ENCODE measurements at regions not wholly inside any gene's neighbourhood (a gene's known extent, or its start where the extent isn't known, plus 50 kb on each side); places are given as distances from the start of the nearest gene placed in this dataset.

DNA sequence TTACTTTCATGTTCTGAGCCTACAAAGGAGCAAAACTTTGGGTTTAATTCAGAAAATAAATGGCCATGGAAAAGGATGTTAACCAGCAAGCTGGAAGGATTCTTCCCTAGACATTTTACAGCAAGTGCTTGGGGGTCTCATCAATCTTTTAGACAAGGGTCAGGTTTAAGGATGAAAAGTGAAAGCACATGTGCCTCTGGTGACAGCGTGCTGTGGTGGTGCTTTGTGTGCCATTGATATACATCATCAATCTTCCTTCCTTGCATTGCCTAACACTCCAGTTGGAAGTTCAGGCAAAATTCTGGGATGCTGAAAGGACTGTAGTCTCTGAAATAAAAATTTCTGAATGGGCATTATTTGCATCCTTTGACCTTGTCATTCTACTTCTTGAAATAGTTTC lies 171.2 kb downstream of the KCNE4 start:
- no CpG with 5 or more reads among the region's 1 CpG for WGBS (ENCODE audit: insufficient coverage, insufficient read length)
- no peak overlapping the region for H3K27ac ChIP-seq (ENCODE audit: low read length)
- H3K4me3 ChIP-seq (ENCODE audit: low read length): no peak overlapping the region
- H3K9me3 ChIP-seq (ENCODE audit: control insufficient read depth, insufficient read depth, low read length): no peaks in the 10 kb centered on the region
- H3K27me3 ChIP-seq (ENCODE audit: control insufficient read depth, insufficient read depth, low read length): no peaks in the 10 kb centered on the region
- no peak for DNase-seq (ENCODE audit: low read depth, low spot score)
- H3K36me3 ChIP-seq (ENCODE audit: control insufficient read depth, insufficient read depth, low read length): no peaks in the 10 kb centered on the region
- H3K4me1 ChIP-seq (ENCODE audit: control insufficient read depth, insufficient read depth, low read length): no peaks in the 10 kb centered on the region

DNA sequence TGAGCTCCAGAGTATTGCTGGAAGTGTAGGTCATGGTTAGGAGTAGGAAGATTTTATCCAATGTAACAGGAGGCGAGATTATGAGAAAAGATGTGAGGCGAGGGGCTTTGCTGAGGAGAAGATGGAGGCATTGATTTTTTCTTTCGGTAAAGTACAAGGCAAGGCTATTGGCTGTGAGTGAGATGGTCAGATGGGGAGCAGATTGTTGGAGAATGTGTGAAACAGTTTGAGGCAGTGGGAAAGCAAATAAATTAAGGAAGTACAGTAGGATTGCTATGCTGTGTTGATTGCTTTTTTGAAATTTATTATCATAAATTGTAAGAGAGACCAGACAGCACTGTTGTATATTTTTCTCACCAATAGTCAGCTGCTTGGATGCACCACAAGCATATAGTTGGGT lies 173.3 kb downstream of the KCNE4 start:
- Histone ChIP-seq H3K27ac (ENCODE audit: low read length) (no peak overlapping the region), H3K36me3 (ENCODE audit: control insufficient read depth, insufficient read depth, low read length) (no peaks in the 10 kb centered on the region), H3K9me3 (ENCODE audit: control insufficient read depth, insufficient read depth, low read length) (no peaks in the 10 kb centered on the region), H3K27me3 (ENCODE audit: control insufficient read depth, insufficient read depth, low read length) (no peaks in the 10 kb centered on the region), H3K4me1 (ENCODE audit: control insufficient read depth, insufficient read depth, low read length) (no peaks in the 10 kb centered on the region), H3K4me3 (ENCODE audit: low read length) (no peak overlapping the region)
- WGBS (ENCODE audit: insufficient coverage, insufficient read length): 100% methylated on average over 3 of the region's 3 CpGs
- DNase-seq (ENCODE audit: low read depth, low spot score): no peak

DNA sequence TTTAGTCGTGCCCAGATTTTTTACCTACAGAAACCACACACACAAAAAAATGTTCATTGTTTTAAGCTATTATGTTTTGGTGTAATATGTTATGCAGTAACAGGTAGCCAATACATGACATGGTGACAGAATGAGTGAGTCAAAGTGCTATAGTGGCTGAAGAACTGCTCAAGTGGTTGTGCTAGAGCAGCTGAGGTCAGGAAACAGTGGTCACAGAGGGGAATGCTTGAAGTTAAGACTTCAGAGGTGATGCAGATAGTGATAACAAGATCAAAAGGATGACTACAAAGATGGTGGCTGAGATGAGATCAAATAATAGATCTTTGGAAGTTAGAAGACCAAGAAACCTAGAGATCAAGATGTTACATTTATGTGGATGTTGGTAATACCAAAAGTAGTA lies 174.3 kb downstream of the KCNE4 start:
- H3K27me3 ChIP-seq (ENCODE audit: control insufficient read depth, insufficient read depth, low read length): no peaks in the 10 kb centered on the region
- no peaks in the 10 kb centered on the region; the same call in 1 of the 2 replicates for H3K9me3 ChIP-seq (ENCODE audit: control insufficient read depth, insufficient read depth, low read length)
- H3K4me3 ChIP-seq (ENCODE audit: low read length): no peak overlapping the region
- no peaks in the 10 kb centered on the region for H3K4me1 ChIP-seq (ENCODE audit: control insufficient read depth, insufficient read depth, low read length)
- DNase-seq (ENCODE audit: low read depth, low spot score): no peak
- no CpG with 5 or more reads among the region's 1 CpG for WGBS (ENCODE audit: insufficient coverage, insufficient read length)
- no peaks in the 10 kb centered on the region for H3K36me3 ChIP-seq (ENCODE audit: control insufficient read depth, insufficient read depth, low read length)
- no peak overlapping the region for H3K27ac ChIP-seq (ENCODE audit: low read length)

GRCh38 chr2:223227338-223227737 lies 175.3 kb downstream of the KCNE4 start:
- DNase-seq (ENCODE audit: low read depth, low spot score): no peak
- H3K4me3 ChIP-seq (ENCODE audit: low read length): no peak overlapping the region
- H3K27me3 ChIP-seq (ENCODE audit: control insufficient read depth, insufficient read depth, low read length): no peaks in the 10 kb centered on the region
- no peaks in the 10 kb centered on the region; the same call in 1 of the 2 replicates for H3K9me3 ChIP-seq (ENCODE audit: control insufficient read depth, insufficient read depth, low read length)
- H3K36me3 ChIP-seq (ENCODE audit: control insufficient read depth, insufficient read depth, low read length): no peaks in the 10 kb centered on the region
- no peaks in the 10 kb centered on the region for H3K4me1 ChIP-seq (ENCODE audit: control insufficient read depth, insufficient read depth, low read length)
- H3K27ac ChIP-seq (ENCODE audit: low read length): no peak overlapping the region
- WGBS (ENCODE audit: insufficient coverage, insufficient read length): no CpG with 5 or more reads among the region's 2 CpGs

DNA sequence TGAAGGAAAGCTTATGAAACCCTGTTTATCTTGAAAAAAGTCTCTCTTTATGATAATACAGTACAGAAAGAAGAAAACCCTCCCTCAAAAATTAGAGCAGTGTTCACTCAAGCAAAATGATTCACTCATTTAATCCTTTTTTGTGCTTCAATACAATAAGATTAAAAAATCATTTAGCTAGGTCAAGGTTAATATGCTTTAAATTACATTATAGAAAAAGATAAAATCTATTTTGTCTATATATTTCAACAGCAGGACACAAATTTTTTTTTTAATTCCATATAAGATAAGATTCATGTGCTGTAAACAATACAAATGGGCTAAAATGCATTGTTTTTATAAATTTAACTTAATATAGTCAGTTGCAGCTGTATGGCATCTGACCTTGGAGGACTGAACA lies 176.9 kb downstream of the KCNE4 start:
- no peak overlapping the region for H3K27ac ChIP-seq (ENCODE audit: low read length)
- H3K4me1 ChIP-seq (ENCODE audit: control insufficient read depth, insufficient read depth, low read length): no peaks in the 10 kb centered on the region
- no peaks in the 10 kb centered on the region for H3K27me3 ChIP-seq (ENCODE audit: control insufficient read depth, insufficient read depth, low read length)

GRCh38 chr2:223230352-223230751 lies 178.4 kb downstream of the KCNE4 start:
- no peaks in the 10 kb centered on the region for H3K36me3 ChIP-seq (ENCODE audit: control insufficient read depth, insufficient read depth, low read length)
- H3K4me3 ChIP-seq (ENCODE audit: low read length): no peak overlapping the region
- no peaks in the 10 kb centered on the region for H3K4me1 ChIP-seq (ENCODE audit: control insufficient read depth, insufficient read depth, low read length)
- no CpG with 5 or more reads among the region's 2 CpGs for WGBS (ENCODE audit: insufficient coverage, insufficient read length)
- H3K27me3 ChIP-seq (ENCODE audit: control insufficient read depth, insufficient read depth, low read length): no peaks in the 10 kb centered on the region
- H3K9me3 ChIP-seq (ENCODE audit: control insufficient read depth, insufficient read depth, low read length): no peaks in the 10 kb centered on the region; the same call in 1 of the 2 replicates
- H3K27ac ChIP-seq (ENCODE audit: low read length): no peak overlapping the region
- DNase-seq (ENCODE audit: low read depth, low spot score): no peak

More for the DNA sequence above, 176.9 kb downstream of the KCNE4 start:
- H3K36me3 ChIP-seq (ENCODE audit: control insufficient read depth, insufficient read depth, low read length): no peaks in the 10 kb centered on the region
- H3K4me3 ChIP-seq (ENCODE audit: low read length): no peak overlapping the region
- DNase-seq (ENCODE audit: low read depth, low spot score): no peak
- no peaks in the 10 kb centered on the region; the same call in 1 of the 2 replicates for H3K9me3 ChIP-seq (ENCODE audit: control insufficient read depth, insufficient read depth, low read length)

DNA sequence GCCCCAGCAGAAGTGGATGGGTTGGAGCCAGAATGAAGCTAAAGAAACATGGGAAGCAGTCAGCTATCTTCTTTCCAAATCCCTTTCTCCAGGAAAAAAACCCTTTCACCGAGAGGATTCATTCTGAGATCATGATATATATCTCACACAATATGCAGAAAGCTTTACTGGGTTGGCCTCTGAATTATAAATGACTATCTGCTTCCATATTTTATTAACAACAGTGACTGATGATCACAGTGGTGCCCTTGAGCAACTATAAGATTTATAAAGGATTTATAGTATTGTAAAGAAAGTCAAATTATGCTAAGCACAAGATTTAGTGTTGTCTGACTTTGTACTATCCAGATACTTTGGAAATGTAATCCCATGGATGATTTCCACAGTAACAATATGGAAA lies 180.3 kb downstream of the KCNE4 start:
- H3K36me3 ChIP-seq (ENCODE audit: control insufficient read depth, insufficient read depth, low read length): no peaks in the 10 kb centered on the region
- DNase-seq (ENCODE audit: low read depth, low spot score): no peak
- H3K9me3 ChIP-seq (ENCODE audit: control insufficient read depth, insufficient read depth, low read length): no peaks in the 10 kb centered on the region; the same call in 1 of the 2 replicates
- no CpG with 5 or more reads among the region's 1 CpG for WGBS (ENCODE audit: insufficient coverage, insufficient read length)
- H3K27me3 ChIP-seq (ENCODE audit: control insufficient read depth, insufficient read depth, low read length): no peaks in the 10 kb centered on the region
- H3K4me3 ChIP-seq (ENCODE audit: low read length): no peak overlapping the region
- no peaks in the 10 kb centered on the region for H3K4me1 ChIP-seq (ENCODE audit: control insufficient read depth, insufficient read depth, low read length)
- no peak overlapping the region for H3K27ac ChIP-seq (ENCODE audit: low read length)

DNA sequence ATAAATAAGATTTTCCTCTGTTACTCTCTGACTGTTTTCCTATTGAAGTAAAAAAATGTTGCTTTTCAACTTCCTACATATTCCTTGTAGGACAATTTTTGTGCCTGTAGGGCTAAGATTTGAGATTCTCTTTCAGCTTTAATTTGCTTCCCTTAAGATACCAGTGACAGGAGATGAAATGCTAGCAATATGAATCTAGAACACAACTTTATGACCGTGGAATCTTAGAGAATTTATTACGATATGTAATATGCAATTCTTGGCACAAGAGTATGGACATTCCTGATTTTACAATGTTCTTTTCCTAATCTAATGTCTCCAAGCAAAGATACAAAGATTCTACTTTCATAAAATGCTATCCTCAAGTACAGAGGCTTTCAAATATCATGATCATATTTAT lies 180.9 kb downstream of the KCNE4 start:
- H3K36me3 ChIP-seq (ENCODE audit: control insufficient read depth, insufficient read depth, low read length): no peaks in the 10 kb centered on the region
- no peak overlapping the region for H3K4me3 ChIP-seq (ENCODE audit: low read length)
- no peaks in the 10 kb centered on the region; the same call in 1 of the 2 replicates for H3K9me3 ChIP-seq (ENCODE audit: control insufficient read depth, insufficient read depth, low read length)
- H3K27ac ChIP-seq (ENCODE audit: low read length): no peak overlapping the region
- no CpG with 5 or more reads among the region's 2 CpGs for WGBS (ENCODE audit: insufficient coverage, insufficient read length)
- H3K4me1 ChIP-seq (ENCODE audit: control insufficient read depth, insufficient read depth, low read length): no peaks in the 10 kb centered on the region
- DNase-seq (ENCODE audit: low read depth, low spot score): no peak
- no peaks in the 10 kb centered on the region for H3K27me3 ChIP-seq (ENCODE audit: control insufficient read depth, insufficient read depth, low read length)

- no CpG with 5 or more reads among the region's 2 CpGs for WGBS (ENCODE audit: insufficient coverage, insufficient read length)
Observed at GRCh38 chr2:223235986-223236385, 184.0 kb downstream of the KCNE4 start.

DNA sequence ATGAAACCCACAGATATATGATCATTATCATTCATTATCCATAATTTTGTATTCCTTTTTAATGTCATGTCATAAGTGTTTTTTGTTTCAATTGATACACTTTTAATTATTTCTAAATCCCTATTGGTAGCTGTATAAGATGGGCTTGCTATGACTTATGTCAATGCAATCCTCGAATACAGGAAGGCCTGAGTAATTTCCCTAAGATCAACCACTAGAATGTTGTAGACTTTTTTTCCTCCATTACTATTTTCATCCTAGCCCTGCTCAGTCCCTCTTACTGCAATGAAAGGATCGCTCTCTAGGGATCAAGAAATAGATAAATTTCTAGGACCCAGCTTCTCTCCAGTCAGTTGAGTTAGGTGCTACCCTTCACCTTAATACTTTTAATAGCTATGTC lies 186.3 kb downstream of the KCNE4 start:
- no peaks in the 10 kb centered on the region for H3K27me3 ChIP-seq (ENCODE audit: control insufficient read depth, insufficient read depth, low read length)
- WGBS (ENCODE audit: insufficient coverage, insufficient read length): no CpG with 5 or more reads among the region's 2 CpGs
- H3K4me3 ChIP-seq (ENCODE audit: low read length): no peak overlapping the region
- no peak for DNase-seq (ENCODE audit: low read depth, low spot score)
- no peak overlapping the region for H3K27ac ChIP-seq (ENCODE audit: low read length)
- H3K9me3 ChIP-seq (ENCODE audit: control insufficient read depth, insufficient read depth, low read length): no peaks in the 10 kb centered on the region
- H3K36me3 ChIP-seq (ENCODE audit: control insufficient read depth, insufficient read depth, low read length): no peaks in the 10 kb centered on the region
- no peaks in the 10 kb centered on the region for H3K4me1 ChIP-seq (ENCODE audit: control insufficient read depth, insufficient read depth, low read length)

More at GRCh38 chr2:223235986-223236385, 184.0 kb downstream of the KCNE4 start:
- Histone ChIP-seq H3K36me3 (ENCODE audit: control insufficient read depth, insufficient read depth, low read length) (no peaks in the 10 kb centered on the region), H3K4me1 (ENCODE audit: control insufficient read depth, insufficient read depth, low read length) (no peaks in the 10 kb centered on the region), H3K27ac (ENCODE audit: low read length) (no peak overlapping the region), H3K4me3 (ENCODE audit: low read length) (no peak overlapping the region), H3K27me3 (ENCODE audit: control insufficient read depth, insufficient read depth, low read length) (no peaks in the 10 kb centered on the region), H3K9me3 (ENCODE audit: control insufficient read depth, insufficient read depth, low read length) (no peaks in the 10 kb centered on the region)
- DNase-seq (ENCODE audit: low read depth, low spot score): no peak

- H3K9me3 ChIP-seq (ENCODE audit: control insufficient read depth, insufficient read depth, low read length): no peaks in the 10 kb centered on the region
- no peak overlapping the region for H3K27ac ChIP-seq (ENCODE audit: low read length)
- no peak overlapping the region for H3K4me3 ChIP-seq (ENCODE audit: low read length)
- no peaks in the 10 kb centered on the region for H3K4me1 ChIP-seq (ENCODE audit: control insufficient read depth, insufficient read depth, low read length)
- H3K27me3 ChIP-seq (ENCODE audit: control insufficient read depth, insufficient read depth, low read length): no peaks in the 10 kb centered on the region
- no peaks in the 10 kb centered on the region for H3K36me3 ChIP-seq (ENCODE audit: control insufficient read depth, insufficient read depth, low read length)
- no CpG with 5 or more reads among the region's 3 CpGs for WGBS (ENCODE audit: insufficient coverage, insufficient read length)
- no peak for DNase-seq (ENCODE audit: low read depth, low spot score)
Observed at GRCh38 chr2:223243233-223243632, 191.2 kb downstream of the KCNE4 start.

Data from iPS DF 6.9 (cell line).